Mesenchymal stem cell (in vitro differentiated cells and primary cell): ENCODE measurements at regions not wholly inside any gene's neighbourhood (a gene's known extent, or its start where the extent isn't known, plus 50 kb on each side); places are given as distances from the start of the nearest gene placed in this dataset.

ENCODE experiments used
- DNase-seq: peaks from one replicate; pipeline ENCODE4 v3.0.0-alpha.2; 2013
- H2AFZ ChIP-seq: one replicate; pipeline ENCODE4 v1.6.1; 2013; ENCODE audit warnings: low read depth, mild to moderate bottlenecking, control low read depth, inconsistent platforms, low read length, moderate library complexity
- H2AK5ac ChIP-seq: 2 replicates; pipeline ENCODE4 v1.6.1; 2013; ENCODE audit warnings: low read length, moderate library complexity, mild to moderate bottlenecking, inconsistent platforms; ENCODE audit not compliant: severe bottlenecking
- H2BK120ac ChIP-seq: one replicate; pipeline ENCODE4 v1.6.1; 2013; ENCODE audit warnings: low read depth, mild to moderate bottlenecking, inconsistent platforms, low read length, moderate library complexity
- H2BK12ac ChIP-seq, 2 experiments: one replicate each; pipeline ENCODE4 v1.6.1; 2013; ENCODE audit warnings: inconsistent platforms in 2 of 2, low read length in 2 of 2, mild to moderate bottlenecking in 2 of 2, moderate library complexity in 2 of 2, control low read depth in 1 of 2
- H2BK15ac ChIP-seq: one replicate; pipeline ENCODE4 v1.6.1; 2013; ENCODE audit warnings: mild to moderate bottlenecking, low read depth, inconsistent platforms; ENCODE audit not compliant: poor library complexity, severe bottlenecking
- H2BK5ac ChIP-seq: 2 replicates; pipeline ENCODE4 v1.6.1; 2013; ENCODE audit warnings: low read depth, mild to moderate bottlenecking, low read length, control low read depth, inconsistent platforms; ENCODE audit not compliant: poor library complexity, severe bottlenecking
- H3K14ac ChIP-seq, 2 experiments: one replicate each; pipeline ENCODE4 v1.6.1; 2013; ENCODE audit warnings: inconsistent platforms in 2 of 2, low read length in 2 of 2, control low read depth in 1 of 2, mild to moderate bottlenecking in 1 of 2, moderate library complexity in 1 of 2
- H3K18ac ChIP-seq, 2 experiments: one replicate each; pipeline ENCODE4 v1.6.1; 2013; ENCODE audit warnings: inconsistent platforms in 2 of 2, low read length in 2 of 2, control low read depth in 1 of 2, low read depth in 1 of 2, mild to moderate bottlenecking in 1 of 2
- H3K23ac ChIP-seq, 2 experiments: one replicate each; pipeline ENCODE4 v1.6.1; 2013; ENCODE audit warnings: inconsistent platforms in 2 of 2, low read length in 2 of 2, mild to moderate bottlenecking in 2 of 2, moderate library complexity in 2 of 2, control low read depth in 1 of 2
- H3K27ac ChIP-seq: 2 replicates; pipeline ENCODE4 v1.5.1; 2013; ENCODE audit warnings: mild to moderate bottlenecking, moderate library complexity, low read length, control low read depth, inconsistent platforms; ENCODE audit not compliant: poor library complexity, severe bottlenecking
- H3K27me3 ChIP-seq, 2 experiments: 2 replicates each; pipeline versions ENCODE4 v1.6.1 to v1.7.0; 2013; ENCODE audit warnings: low read length in 2 of 2, mild to moderate bottlenecking in 2 of 2, moderate library complexity in 2 of 2, control low read depth in 1 of 2, inconsistent platforms in 1 of 2; ENCODE audit not compliant: control insufficient read depth in 1 of 2, insufficient read depth in 1 of 2
- H3K36me3 ChIP-seq, 2 experiments: 2 replicates each; pipeline versions ENCODE4 v1.6.1 to v1.7.0; 2013; ENCODE audit warnings: low read length in 2 of 2, control low read depth in 1 of 2, inconsistent platforms in 1 of 2, low read depth in 1 of 2, mild to moderate bottlenecking in 1 of 2; ENCODE audit not compliant: insufficient read depth in 2 of 2, control insufficient read depth in 1 of 2
- H3K4ac ChIP-seq, 2 experiments: one replicate each; pipeline ENCODE4 v1.6.1; 2013; ENCODE audit warnings: inconsistent platforms in 2 of 2, low read length in 2 of 2, mild to moderate bottlenecking in 2 of 2, moderate library complexity in 2 of 2, control low read depth in 1 of 2, low read depth in 1 of 2
- H3K4me1 ChIP-seq: 2 replicates; pipeline ENCODE4 v1.6.1; 2013; ENCODE audit warnings: low read depth, low read length, control low read depth; ENCODE audit not compliant: control insufficient read depth, insufficient read depth
- H3K4me2 ChIP-seq: 2 replicates; pipeline ENCODE4 v1.6.1; 2013; ENCODE audit warnings: low read length, mild to moderate bottlenecking, inconsistent platforms; ENCODE audit not compliant: poor library complexity, severe bottlenecking
- H3K4me3 ChIP-seq, 2 experiments: 2 replicates each; pipeline versions ENCODE4 v1.5.1 to v1.7.0; 2013; ENCODE audit warnings: low read length in 2 of 2, mild to moderate bottlenecking in 2 of 2, control low read depth in 1 of 2, low read depth in 1 of 2; ENCODE audit not compliant: insufficient read depth in 1 of 2
- H3K79me1 ChIP-seq: replicated peaks from 2 replicates; pipeline ENCODE4 v1.6.1; 2013; ENCODE audit warnings: mild to moderate bottlenecking, control low read depth, low read length, inconsistent platforms; ENCODE audit not compliant: poor library complexity, severe bottlenecking
- H3K9ac ChIP-seq: 2 replicates; pipeline ENCODE4 v1.7.0; 2013; ENCODE audit warnings: mild to moderate bottlenecking, low read length, moderate library complexity
- H3K9me3 ChIP-seq: 2 replicates; pipeline ENCODE4 v1.7.0; 2013; ENCODE audit warnings: mild to moderate bottlenecking, low read length; ENCODE audit not compliant: control insufficient read depth
- H4K8ac ChIP-seq: one replicate; pipeline ENCODE4 v1.6.1; 2013; ENCODE audit warnings: inconsistent platforms, mild to moderate bottlenecking, low read length, moderate library complexity
- H4K91ac ChIP-seq: one replicate; pipeline ENCODE4 v1.6.1; 2013; ENCODE audit warnings: mild to moderate bottlenecking, low read length, inconsistent platforms
- WGBS: methylation state at CpG from one replicate; pipeline ENCODE4 v1.1.7; 2013; ENCODE audit warnings: mixed read lengths; 5-methylcytosine and 5-hydroxymethylcytosine counted together

- Histone ChIP-seq H2AFZ (no peak overlapping the region), H2AK5ac (no peak overlapping the region), H3K36me3 (no peaks in the 10 kb centered on the region), H3K4me1 (no peaks in the 10 kb centered on the region), H2BK15ac (no peak overlapping the region), H3K27ac (no peak overlapping the region), H2BK5ac (no peak overlapping the region), H2BK12ac (no peak overlapping the region), H3K9ac (no peak overlapping the region), H2BK120ac (no peak overlapping the region), H3K9me3 (no peaks in the 10 kb centered on the region), H3K4me3 (no peak overlapping the region), H3K18ac (no peak overlapping the region), H3K79me1 (no peaks in the 10 kb centered on the region), H4K91ac (no peak overlapping the region), H3K4me2 (no peak overlapping the region), H3K4ac (no peak overlapping the region), H3K23ac (no peak overlapping the region), H3K14ac (no peak overlapping the region), H4K8ac (no peak overlapping the region), H3K27me3 (no peaks in the 10 kb centered on the region)
- no peak for DNase-seq
- 81% methylated on average over 3 of the region's 3 CpGs for WGBS
Observed at GRCh38 chr14:36027354-36027753, 149.2 kb downstream of the PTCSC3 start.

GRCh38 chr14:36022765-36023410, 153.6 kb downstream of the PTCSC3 start:
- 61% methylated on average over 6 of the region's 8 CpGs for WGBS
- H2AK5ac ChIP-seq: no peak overlapping the region

GRCh38 chr14:36021591-36022320, 154.8 kb downstream of the PTCSC3 start:
- Histone ChIP-seq H4K91ac (no peak overlapping the region), H3K23ac (no peak overlapping the region), H3K4me2 (no peak overlapping the region), H2BK120ac (no peak overlapping the region), H3K79me1 (no peaks in the 10 kb centered on the region), H2BK5ac (no peak overlapping the region), H3K36me3 (no peaks in the 10 kb centered on the region), H3K27ac (no peak overlapping the region), H3K4me1 (no peaks in the 10 kb centered on the region), H2AK5ac (no peak overlapping the region), H3K14ac (no peak overlapping the region), H2AFZ (no peak overlapping the region), H3K9ac (no peak overlapping the region), H3K18ac (no peak overlapping the region), H3K9me3 (no peaks in the 10 kb centered on the region), H2BK15ac (no peak overlapping the region), H2BK12ac (no peak overlapping the region), H3K4ac (no peak overlapping the region), H3K27me3 (no peaks in the 10 kb centered on the region), H3K4me3 (no peak overlapping the region), H4K8ac (no peak overlapping the region)
- WGBS: 78% methylated on average over 3 of the region's 4 CpGs
- no peak for DNase-seq

More at GRCh38 chr14:36022765-36023410, 153.6 kb downstream of the PTCSC3 start:
- H4K91ac ChIP-seq: no peak overlapping the region
- H3K18ac ChIP-seq: no peak overlapping the region
- H3K36me3 ChIP-seq: no peaks in the 10 kb centered on the region
- no peak overlapping the region for H3K23ac ChIP-seq
- H4K8ac ChIP-seq: no peak overlapping the region
- H3K4me2 ChIP-seq: no peak overlapping the region
- no peaks in the 10 kb centered on the region for H3K9me3 ChIP-seq
- H3K4me3 ChIP-seq: no peak overlapping the region
- no peak overlapping the region for H2BK5ac ChIP-seq
- no peak overlapping the region for H2BK15ac ChIP-seq
- H3K27ac ChIP-seq: no peak overlapping the region
- no peaks in the 10 kb centered on the region for H3K4me1 ChIP-seq
- H3K27me3 ChIP-seq: no peaks in the 10 kb centered on the region
- no peak overlapping the region for H3K4ac ChIP-seq
- H3K79me1 ChIP-seq: no peaks in the 10 kb centered on the region
- H3K14ac ChIP-seq: no peak overlapping the region
- H2AFZ ChIP-seq: no peak overlapping the region
- DNase-seq: no peak
- no peak overlapping the region for H3K9ac ChIP-seq
- H2BK12ac ChIP-seq: no peak overlapping the region
- H2BK120ac ChIP-seq: no peak overlapping the region

- 87% methylated on average over 1 of the region's 2 CpGs for WGBS
- H2BK12ac ChIP-seq: no peak overlapping the region
Observed at GRCh38 chr14:36021030-36021422, 155.5 kb downstream of the PTCSC3 start.

More at GRCh38 chr14:36021030-36021422, 155.5 kb downstream of the PTCSC3 start:
- H3K23ac ChIP-seq: no peak overlapping the region
- no peaks in the 10 kb centered on the region for H3K9me3 ChIP-seq
- H3K9ac ChIP-seq: no peak overlapping the region
- H2AK5ac ChIP-seq: no peak overlapping the region
- DNase-seq: no peak
- no peak overlapping the region for H2BK15ac ChIP-seq
- H3K4me3 ChIP-seq: no peak overlapping the region
- H3K14ac ChIP-seq: no peak overlapping the region
- H2BK120ac ChIP-seq: no peak overlapping the region
- no peak overlapping the region for H4K8ac ChIP-seq
- no peak overlapping the region for H3K4ac ChIP-seq
- no peak overlapping the region for H3K18ac ChIP-seq
- H3K4me1 ChIP-seq: no peaks in the 10 kb centered on the region
- H3K27ac ChIP-seq: no peak overlapping the region
- H3K27me3 ChIP-seq: no peaks in the 10 kb centered on the region
- H2BK5ac ChIP-seq: no peak overlapping the region
- no peak overlapping the region for H3K4me2 ChIP-seq
- H3K36me3 ChIP-seq: no peaks in the 10 kb centered on the region
- no peak overlapping the region for H4K91ac ChIP-seq
- no peak overlapping the region for H2AFZ ChIP-seq
- no peaks in the 10 kb centered on the region for H3K79me1 ChIP-seq
